AG08396 (cell line): ENCODE measurements at regions not wholly inside any gene's neighbourhood (a gene's known extent, or its start where the extent isn't known, plus 50 kb on each side); places are given as distances from the start of the nearest gene placed in this dataset.
"Not testable (repeated sequence)": the region's sequence is repeated elsewhere in the genome, so short reads cannot be mapped to it uniquely, and the experiment has no call there.

Experiments used
- DNase-seq: peaks from one replicate; pipeline ENCODE4 v3.0.0; 2012; ENCODE audit warnings: low spot score, mixed read lengths

GRCh38 chr7:39758234-39758970, 135.0 kb downstream of the RALA start:
- peak; percentile 25 for DNase-seq

- DNase-seq, result no peak
Measured at GRCh38 chr7:39761449-39761848, 138.1 kb downstream of the RALA start.

- not testable (repeated sequence) for DNase-seq
Measured at GRCh38 chr7:39762466-39762865, 139.1 kb downstream of the RALA start.

- peak; percentile 14 for DNase-seq
Measured at GRCh38 chr7:39762881-39763280, 139.5 kb downstream of the RALA start.

DNA sequence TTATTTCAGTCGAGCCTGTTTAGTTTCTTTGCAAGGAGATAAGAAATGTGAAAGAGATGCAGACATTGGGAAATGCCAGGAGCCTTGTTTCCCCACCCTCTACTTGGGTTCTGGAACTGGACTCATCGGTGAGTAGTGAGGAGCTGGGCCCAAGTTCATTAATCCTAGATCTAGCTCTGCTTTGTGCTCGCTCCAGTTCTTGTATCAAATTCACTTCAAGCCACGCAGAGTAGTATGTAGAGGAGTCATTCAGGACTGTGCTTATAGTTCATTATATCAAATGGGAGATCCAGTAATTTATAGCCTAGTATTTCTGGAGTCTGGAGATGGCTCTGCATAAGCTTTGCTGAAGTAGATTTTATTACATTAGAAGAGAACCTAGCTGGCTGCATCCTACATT, 142.5 kb downstream of the RALA start:
- not testable (repeated sequence) for DNase-seq

DNA sequence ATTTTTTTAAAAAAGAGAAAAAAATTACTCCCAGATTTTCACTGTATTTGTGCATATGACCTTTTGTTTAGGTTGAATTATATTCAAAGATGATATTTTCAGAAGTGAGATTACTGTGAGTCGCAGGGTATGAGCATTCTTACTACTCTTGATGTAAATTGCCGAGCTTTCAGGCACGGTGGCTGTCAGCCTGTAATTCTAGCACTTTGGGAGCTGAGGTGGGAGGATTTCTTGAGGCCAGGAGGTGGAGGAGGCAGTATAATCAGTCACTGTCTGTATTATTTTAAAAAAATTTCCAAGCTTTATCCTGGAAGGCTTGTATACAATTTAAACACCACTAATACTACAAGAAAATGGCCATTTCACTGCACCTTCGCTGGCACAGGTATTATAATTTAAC, 145.1 kb downstream of the RALA start:
- DNase-seq, result not testable (repeated sequence)

DNA sequence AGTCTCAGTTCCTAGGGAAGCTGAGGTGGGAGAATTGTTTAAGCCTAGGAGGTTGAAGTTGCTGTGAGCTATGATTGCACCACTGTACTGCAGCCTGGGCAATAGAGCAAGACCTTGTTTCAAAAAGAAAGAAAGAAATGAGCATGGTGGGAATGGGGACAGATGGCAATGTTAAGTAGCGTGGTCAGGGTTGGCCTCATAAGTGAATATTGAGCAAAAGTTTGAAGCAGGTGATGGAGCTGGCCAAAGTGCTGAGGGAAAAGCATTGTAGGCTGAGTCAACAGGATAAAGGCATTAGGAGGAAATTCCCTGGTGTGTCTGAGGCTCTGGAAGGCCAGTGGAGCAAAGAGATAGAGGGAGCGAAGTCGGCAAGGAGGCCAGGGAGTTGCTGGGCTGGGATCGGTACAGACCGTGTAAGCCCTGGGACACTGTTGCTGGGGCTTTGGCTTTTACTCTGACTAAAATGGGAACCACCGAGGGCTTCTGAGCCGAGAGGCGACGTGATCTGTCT, 151.0 kb downstream of the RALA start:
- not testable (repeated sequence) for DNase-seq

DNA sequence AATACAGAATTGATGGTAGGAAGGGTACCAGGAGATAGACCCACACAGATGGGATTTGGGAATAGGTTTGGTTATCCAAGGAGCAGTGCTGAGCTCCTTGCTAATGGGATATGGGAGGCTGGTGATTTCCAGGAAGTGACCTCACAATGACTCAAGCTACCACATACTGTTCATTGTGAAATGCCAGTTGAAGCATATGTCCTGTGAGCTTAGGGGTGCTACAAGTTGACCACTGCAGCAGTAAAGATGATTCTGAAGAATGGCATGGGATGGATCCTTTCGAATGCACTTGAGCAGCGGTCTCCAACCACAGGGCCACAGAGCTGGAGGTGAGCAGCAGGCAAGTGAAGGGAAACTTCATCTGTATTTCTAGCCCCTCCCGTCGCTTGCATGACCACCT, 158.2 kb downstream of the RALA start:
- DNase-seq, result not testable (repeated sequence)

- DNase-seq, result not testable (repeated sequence)
Measured at GRCh38 chr7:39786440-39786839, 163.1 kb downstream of the RALA start.

DNA sequence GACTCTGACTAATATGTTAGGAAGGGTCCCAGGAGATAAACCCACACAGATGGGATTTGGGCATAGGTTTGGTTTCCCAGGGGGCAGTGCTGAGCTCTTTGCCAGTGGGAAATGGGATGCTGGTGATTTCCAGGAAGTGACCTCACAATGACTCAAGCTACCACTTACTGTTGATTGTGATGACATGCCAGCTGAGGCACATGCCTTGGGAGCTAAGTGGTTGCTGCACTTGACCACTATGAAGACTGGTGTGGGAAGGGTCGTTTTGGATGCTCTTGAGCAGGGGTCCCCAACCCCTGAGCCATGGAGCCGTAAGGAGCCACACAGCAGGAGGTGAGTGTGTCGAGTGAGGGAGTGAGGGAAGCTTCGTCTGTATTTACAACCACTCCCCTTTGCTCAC, 159.0 kb upstream of the CDK13 start:
- DNase-seq, result not testable (repeated sequence)

DNA sequence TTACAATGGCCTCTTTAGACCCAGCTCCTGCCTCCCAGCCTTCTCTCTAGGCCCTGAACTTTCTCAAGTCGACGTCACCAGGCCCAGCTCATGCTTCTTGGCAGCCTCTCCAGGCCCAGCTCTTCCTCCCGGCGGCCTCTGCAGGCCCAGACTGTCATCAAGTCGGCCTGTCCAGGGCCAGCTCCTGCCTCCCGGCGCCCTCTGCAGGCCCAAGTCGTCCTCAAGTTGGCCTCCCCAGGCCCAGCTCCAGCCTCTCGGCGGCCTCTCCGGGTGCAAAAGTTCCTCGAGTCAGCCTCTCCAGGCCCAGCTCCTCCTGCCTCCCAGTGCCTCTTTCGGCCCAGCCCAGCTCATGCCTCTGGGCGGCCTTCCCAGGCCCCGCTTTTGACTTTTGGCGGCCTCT, 158.1 kb upstream of the CDK13 start:
- not testable (repeated sequence) for DNase-seq

- not testable (repeated sequence) for DNase-seq
Measured at GRCh38 chr7:39793026-39793425, 157.0 kb upstream of the CDK13 start.

DNA sequence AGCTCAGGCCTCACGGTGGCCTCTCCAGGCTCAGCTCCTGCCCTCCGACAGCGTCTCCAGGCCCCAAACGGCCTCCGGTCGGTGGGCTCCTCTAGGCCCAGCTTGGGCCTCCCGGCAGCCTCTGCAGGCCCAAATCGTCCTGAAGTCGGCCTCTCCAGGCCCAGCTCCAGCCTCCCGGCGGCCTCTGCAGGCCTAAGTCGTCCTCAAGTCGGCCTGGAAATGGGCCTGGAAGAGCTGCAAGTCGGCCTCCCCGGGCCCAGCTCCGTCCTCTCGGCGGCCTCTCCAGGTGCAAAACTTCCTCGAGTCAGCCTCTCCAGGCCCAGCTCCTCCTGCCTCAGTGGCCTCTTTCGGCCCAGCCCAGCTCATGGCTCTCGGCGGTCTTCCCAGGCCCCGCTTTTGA, 156.2 kb upstream of the CDK13 start:
- DNase-seq, result not testable (repeated sequence)

DNA sequence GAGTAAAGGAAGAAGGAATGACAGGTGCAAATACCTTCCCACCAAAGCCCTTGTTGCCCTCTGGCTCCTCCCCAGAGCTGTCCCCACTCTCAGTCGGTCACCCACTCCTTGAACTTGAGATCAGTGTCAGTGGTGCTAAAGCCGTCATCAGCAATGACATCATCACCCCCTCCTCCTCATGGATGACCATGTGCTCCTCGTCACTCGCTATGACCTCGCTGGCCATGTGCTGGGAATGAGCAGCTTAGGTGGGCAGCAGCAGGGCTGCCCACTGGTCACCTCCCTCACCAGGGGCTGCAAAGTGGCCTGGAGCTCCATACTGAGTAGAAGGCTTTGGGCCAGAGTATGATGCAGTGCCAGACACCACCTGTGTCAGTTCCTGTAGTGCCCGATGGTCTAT, 153.1 kb upstream of the CDK13 start:
- DNase-seq, result not testable (repeated sequence)

GRCh38 chr7:39798077-39798476, 152.0 kb upstream of the CDK13 start:
- DNase-seq, result not testable (repeated sequence)

GRCh38 chr7:39808796-39809481, 141.1 kb upstream of the CDK13 start:
- DNase-seq, result no peak

DNA sequence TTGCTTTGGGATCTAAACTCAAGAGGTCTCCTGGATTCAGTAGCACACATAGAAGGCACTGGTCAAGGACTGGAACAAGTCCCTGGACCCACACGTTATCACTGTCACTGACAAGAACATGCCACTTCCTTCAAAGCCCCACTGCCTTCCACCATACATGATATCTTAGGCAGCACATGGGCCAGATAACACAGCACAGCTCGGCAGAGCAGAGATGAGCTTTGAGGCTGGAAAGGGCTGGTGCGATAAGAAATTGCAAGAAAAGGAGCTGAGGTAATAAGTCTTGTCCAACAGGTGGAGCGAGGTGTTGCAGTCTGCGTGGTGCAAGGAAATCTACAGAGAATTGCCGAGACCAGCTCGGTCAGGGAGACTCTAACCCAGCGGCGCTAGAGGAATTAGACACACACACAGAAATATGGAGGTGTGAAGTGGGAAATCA, 139.8 kb upstream of the CDK13 start:
- no peak for DNase-seq

DNA sequence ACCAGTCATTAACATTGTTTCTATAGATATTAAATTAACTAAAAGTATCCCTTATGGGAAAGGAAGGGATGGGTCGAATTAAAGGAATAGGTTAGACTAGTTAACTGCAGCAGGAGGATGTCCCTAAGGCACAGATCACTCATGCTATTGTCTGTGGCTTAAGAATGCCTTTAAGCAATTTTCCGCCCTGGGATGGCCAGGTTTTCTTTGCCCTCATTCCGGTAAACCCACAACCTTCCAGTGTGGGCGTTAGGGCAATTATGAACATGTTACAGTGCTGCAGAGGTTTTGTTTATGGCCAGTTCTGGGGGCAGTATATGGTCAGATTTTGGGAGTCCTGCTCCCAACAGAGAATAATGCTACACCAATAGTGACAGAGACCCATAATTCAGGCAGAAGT, 139.3 kb upstream of the CDK13 start:
- no peak for DNase-seq

DNA sequence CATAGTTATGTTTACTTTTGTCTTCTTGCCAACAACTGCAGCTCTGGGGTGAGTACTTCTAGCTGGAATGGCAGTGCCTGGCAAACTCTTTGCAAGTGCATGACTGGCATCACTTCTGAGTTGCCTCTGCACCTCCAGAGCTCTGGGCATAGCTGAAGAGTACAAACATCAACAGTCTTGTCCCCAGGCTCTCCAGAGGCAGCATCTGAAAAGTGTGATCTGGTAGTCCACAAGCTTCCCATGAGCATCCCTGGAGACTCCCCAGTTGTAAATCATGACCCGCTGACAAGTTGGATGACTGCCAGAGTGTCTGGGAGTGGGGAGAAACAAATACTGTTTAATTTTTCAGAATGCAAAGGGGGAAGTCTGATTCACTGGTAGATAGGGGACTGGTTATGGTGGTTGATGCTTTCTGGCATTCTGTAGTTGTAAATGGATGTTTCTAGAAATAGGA, 138.9 kb upstream of the CDK13 start:
- peak; percentile 50 for DNase-seq

DNA sequence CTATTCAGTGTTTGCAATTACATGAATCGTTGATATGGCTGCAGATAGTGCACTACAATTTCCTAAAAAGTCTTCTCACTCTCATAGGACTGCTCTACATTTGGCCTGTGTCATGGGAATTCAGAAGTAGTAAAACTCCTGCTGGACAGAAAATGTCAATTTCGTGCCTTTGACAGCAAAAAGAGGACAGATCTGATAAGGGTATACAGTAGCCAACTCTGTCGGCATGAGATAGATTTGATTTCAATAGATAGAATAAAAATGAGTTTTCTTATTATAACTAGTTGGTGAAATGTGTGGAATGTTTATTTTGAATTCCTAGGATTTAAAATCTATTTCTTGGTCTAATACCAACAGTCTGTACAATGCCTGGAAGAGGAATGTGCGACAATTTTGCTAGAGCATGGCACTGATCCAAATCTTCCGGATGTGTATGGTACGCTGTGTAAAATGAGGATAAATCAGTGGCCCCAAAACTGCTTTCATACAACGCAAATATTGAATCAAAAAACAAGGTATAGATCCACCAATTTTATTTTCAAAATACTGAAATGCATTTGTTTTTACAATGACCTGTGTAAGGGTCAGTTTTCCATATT, 133.5 kb upstream of the CDK13 start:
- DNase-seq, result no peak

DNA sequence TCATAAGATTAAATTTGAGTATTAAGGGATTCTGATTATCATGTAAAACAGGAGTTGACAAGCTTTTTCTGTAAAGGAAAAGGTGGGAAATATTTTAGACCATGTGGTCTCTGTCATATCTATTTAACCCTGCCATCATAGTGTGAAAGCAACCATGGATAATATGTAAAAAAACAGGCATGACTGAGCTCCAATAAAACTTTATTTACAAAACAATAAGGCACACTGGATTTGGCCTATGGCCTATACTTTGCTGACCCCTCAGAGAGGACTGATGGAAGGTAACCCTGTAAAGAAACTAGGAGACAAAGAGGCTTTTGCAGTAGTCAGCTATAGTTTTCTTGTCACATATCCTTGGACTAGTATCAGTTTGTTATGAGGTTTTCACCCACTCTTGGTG, 130.5 kb upstream of the CDK13 start:
- no peak for DNase-seq

DNA sequence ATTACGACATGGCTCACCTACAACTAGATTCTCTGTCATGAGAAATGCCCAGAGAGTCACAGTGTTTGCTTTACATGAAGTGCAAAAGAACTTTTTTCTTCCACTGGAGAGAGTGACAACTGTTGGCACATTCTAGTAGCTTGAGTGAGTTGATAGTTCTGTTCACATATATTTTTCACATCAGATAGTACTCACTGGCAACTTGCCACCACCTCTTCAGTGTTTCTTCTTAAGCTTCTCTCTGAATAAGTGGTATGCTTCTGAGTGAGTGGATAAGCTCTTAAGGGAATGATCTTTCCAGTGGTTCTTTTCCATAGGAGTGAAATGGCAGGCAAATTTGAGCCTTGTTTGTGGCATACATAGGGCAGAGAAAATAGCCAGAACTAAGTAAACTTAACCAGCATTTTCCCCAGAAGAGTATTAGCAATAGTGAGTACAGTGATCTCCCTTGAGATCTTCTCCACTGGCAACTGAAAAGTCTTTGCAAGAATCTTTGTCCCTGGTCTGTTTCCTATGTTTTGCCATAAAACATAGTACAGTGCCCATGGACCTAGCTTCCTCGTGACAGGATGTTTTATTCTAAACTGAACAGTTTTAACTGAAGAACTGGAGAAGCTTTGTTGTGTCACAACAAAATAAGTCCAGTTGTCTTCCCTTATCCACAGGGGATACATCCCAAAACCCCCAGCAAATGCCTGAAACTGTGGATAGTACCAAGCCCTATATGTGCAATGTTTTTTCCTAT, 125.4 kb upstream of the CDK13 start:
- DNase-seq, result no peak
